ENCODE measurements at regions not wholly inside any gene's neighbourhood (a gene's known extent, or its start where the extent isn't known, plus 50 kb on each side); places are given as distances from the start of the nearest gene placed in this dataset.

GRCh38 chr5:18018472-18018871, 384.2 kb downstream of the TAF11L14 start:
- TF ChIP-seq ILF3 (IDR thresholded peaks at IDR 0.05; ENCODE audit: borderline replicate concordance) (no peak), MCM7 (IDR thresholded peaks at IDR 0.05) (no peak), SREBF2 (CRISPR knock-in tag; IDR thresholded peaks at IDR 0.05) (no peak), ZNF384 (IDR thresholded peaks at IDR 0.05; ENCODE audit: low read depth, low read length) (no peak), ZNF263 (CRISPR knock-in tag; IDR thresholded peaks at IDR 0.05; ENCODE audit: borderline replicate concordance) (no peak), TAF9B (IDR thresholded peaks at IDR 0.05; ENCODE audit: partially characterized antibody) (no peak), RBM17 (IDR thresholded peaks at IDR 0.05; ENCODE audit: borderline replicate concordance, low read depth, low read length) (no peak), ZBTB7A (IDR thresholded peaks at IDR 0.05; ENCODE audit: borderline replicate concordance, control insufficient read depth, low read depth, low read length) (no peak)
- TF ChIP-seq, protein P1, sequence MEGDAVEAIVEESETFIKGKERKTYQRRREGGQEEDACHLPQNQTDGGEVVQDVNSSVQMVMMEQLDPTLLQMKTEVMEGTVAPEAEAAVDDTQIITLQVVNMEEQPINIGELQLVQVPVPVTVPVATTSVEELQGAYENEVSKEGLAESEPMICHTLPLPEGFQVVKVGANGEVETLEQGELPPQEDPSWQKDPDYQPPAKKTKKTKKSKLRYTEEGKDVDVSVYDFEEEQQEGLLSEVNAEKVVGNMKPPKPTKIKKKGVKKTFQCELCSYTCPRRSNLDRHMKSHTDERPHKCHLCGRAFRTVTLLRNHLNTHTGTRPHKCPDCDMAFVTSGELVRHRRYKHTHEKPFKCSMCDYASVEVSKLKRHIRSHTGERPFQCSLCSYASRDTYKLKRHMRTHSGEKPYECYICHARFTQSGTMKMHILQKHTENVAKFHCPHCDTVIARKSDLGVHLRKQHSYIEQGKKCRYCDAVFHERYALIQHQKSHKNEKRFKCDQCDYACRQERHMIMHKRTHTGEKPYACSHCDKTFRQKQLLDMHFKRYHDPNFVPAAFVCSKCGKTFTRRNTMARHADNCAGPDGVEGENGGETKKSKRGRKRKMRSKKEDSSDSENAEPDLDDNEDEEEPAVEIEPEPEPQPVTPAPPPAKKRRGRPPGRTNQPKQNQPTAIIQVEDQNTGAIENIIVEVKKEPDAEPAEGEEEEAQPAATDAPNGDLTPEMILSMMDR (IDR thresholded peaks at IDR 0.05 in 2 of 3, conservative IDR thresholded peaks at IDR 0.05 in 1 of 3; ENCODE audit: insufficient read depth in 2 of 3, low read depth in 1 of 3, low read length in 3 of 3) = no peak
- TF ChIP-seq, protein P2, sequence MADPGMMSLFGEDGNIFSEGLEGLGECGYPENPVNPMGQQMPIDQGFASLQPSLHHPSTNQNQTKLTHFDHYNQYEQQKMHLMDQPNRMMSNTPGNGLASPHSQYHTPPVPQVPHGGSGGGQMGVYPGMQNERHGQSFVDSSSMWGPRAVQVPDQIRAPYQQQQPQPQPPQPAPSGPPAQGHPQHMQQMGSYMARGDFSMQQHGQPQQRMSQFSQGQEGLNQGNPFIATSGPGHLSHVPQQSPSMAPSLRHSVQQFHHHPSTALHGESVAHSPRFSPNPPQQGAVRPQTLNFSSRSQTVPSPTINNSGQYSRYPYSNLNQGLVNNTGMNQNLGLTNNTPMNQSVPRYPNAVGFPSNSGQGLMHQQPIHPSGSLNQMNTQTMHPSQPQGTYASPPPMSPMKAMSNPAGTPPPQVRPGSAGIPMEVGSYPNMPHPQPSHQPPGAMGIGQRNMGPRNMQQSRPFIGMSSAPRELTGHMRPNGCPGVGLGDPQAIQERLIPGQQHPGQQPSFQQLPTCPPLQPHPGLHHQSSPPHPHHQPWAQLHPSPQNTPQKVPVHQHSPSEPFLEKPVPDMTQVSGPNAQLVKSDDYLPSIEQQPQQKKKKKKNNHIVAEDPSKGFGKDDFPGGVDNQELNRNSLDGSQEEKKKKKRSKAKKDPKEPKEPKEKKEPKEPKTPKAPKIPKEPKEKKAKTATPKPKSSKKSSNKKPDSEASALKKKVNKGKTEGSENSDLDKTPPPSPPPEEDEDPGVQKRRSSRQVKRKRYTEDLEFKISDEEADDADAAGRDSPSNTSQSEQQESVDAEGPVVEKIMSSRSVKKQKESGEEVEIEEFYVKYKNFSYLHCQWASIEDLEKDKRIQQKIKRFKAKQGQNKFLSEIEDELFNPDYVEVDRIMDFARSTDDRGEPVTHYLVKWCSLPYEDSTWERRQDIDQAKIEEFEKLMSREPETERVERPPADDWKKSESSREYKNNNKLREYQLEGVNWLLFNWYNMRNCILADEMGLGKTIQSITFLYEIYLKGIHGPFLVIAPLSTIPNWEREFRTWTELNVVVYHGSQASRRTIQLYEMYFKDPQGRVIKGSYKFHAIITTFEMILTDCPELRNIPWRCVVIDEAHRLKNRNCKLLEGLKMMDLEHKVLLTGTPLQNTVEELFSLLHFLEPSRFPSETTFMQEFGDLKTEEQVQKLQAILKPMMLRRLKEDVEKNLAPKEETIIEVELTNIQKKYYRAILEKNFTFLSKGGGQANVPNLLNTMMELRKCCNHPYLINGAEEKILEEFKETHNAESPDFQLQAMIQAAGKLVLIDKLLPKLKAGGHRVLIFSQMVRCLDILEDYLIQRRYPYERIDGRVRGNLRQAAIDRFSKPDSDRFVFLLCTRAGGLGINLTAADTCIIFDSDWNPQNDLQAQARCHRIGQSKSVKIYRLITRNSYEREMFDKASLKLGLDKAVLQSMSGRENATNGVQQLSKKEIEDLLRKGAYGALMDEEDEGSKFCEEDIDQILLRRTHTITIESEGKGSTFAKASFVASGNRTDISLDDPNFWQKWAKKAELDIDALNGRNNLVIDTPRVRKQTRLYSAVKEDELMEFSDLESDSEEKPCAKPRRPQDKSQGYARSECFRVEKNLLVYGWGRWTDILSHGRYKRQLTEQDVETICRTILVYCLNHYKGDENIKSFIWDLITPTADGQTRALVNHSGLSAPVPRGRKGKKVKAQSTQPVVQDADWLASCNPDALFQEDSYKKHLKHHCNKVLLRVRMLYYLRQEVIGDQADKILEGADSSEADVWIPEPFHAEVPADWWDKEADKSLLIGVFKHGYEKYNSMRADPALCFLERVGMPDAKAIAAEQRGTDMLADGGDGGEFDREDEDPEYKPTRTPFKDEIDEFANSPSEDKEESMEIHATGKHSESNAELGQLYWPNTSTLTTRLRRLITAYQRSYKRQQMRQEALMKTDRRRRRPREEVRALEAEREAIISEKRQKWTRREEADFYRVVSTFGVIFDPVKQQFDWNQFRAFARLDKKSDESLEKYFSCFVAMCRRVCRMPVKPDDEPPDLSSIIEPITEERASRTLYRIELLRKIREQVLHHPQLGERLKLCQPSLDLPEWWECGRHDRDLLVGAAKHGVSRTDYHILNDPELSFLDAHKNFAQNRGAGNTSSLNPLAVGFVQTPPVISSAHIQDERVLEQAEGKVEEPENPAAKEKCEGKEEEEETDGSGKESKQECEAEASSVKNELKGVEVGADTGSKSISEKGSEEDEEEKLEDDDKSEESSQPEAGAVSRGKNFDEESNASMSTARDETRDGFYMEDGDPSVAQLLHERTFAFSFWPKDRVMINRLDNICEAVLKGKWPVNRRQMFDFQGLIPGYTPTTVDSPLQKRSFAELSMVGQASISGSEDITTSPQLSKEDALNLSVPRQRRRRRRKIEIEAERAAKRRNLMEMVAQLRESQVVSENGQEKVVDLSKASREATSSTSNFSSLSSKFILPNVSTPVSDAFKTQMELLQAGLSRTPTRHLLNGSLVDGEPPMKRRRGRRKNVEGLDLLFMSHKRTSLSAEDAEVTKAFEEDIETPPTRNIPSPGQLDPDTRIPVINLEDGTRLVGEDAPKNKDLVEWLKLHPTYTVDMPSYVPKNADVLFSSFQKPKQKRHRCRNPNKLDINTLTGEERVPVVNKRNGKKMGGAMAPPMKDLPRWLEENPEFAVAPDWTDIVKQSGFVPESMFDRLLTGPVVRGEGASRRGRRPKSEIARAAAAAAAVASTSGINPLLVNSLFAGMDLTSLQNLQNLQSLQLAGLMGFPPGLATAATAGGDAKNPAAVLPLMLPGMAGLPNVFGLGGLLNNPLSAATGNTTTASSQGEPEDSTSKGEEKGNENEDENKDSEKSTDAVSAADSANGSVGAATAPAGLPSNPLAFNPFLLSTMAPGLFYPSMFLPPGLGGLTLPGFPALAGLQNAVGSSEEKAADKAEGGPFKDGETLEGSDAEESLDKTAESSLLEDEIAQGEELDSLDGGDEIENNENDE (IDR thresholded peaks at IDR 0.05; ENCODE audit: low read depth, low read length) = no peak
- TF ChIP-seq, protein P3, sequence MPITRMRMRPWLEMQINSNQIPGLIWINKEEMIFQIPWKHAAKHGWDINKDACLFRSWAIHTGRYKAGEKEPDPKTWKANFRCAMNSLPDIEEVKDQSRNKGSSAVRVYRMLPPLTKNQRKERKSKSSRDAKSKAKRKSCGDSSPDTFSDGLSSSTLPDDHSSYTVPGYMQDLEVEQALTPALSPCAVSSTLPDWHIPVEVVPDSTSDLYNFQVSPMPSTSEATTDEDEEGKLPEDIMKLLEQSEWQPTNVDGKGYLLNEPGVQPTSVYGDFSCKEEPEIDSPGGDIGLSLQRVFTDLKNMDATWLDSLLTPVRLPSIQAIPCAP (CRISPR knock-in tag; IDR thresholded peaks at IDR 0.05; ENCODE audit: borderline replicate concordance) = no peak
